GM18873 (cell line): ENCODE measurements at regions not wholly inside any gene's neighbourhood (a gene's known extent, or its start where the extent isn't known, plus 50 kb on each side); places are given as distances from the start of the nearest gene placed in this dataset.

Experiments
- ATAC-seq: cut with Tn5 transposase; IDR thresholded peaks from one replicate; pipeline ENCODE4 v1.9.1; 2021; ENCODE audit warnings: mild to moderate bottlenecking, moderate library complexity, moderate number of reproducible peaks; ENCODE audit not compliant: unreplicated experiment, low FRiP score

GRCh38 chr12:90899456-90900182 lies 55.4 kb downstream of the CCER1 start:
- no peak for ATAC-seq

GRCh38 chr12:90897986-90898385 lies 57.0 kb downstream of the CCER1 start:
- ATAC-seq = no peak

- ATAC-seq = no peak
Observed at GRCh38 chr12:90897316-90897715, 57.7 kb downstream of the CCER1 start.

- ATAC-seq = no peak
Observed at GRCh38 chr12:90896821-90897220, 58.2 kb downstream of the CCER1 start.

GRCh38 chr12:90896164-90896563 lies 58.8 kb downstream of the CCER1 start:
- no peak for ATAC-seq

- ATAC-seq = no peak
Observed at GRCh38 chr12:90888316-90888715, 66.7 kb downstream of the CCER1 start.

GRCh38 chr12:90883456-90883855 lies 71.5 kb downstream of the CCER1 start:
- ATAC-seq = no peak

GRCh38 chr12:90871726-90872096 lies 83.3 kb downstream of the CCER1 start:
- no peak for ATAC-seq

- ATAC-seq = no peak
Observed at GRCh38 chr12:90870971-90871725, 83.8 kb downstream of the CCER1 start.

- ATAC-seq = no peak
Observed at GRCh38 chr12:90868626-90869025, 86.3 kb downstream of the CCER1 start.

GRCh38 chr12:90859591-90859990 lies 95.4 kb downstream of the CCER1 start:
- ATAC-seq = no peak

GRCh38 chr12:90858252-90858651 lies 96.7 kb downstream of the CCER1 start:
- no peak for ATAC-seq

GRCh38 chr12:90855534-90855933 lies 99.4 kb downstream of the CCER1 start:
- ATAC-seq = no peak

GRCh38 chr12:90854136-90854689 lies 100.8 kb downstream of the CCER1 start:
- peak; percentile 69 for ATAC-seq

GRCh38 chr12:90851800-90852718 lies 102.9 kb downstream of the CCER1 start:
- no peak for ATAC-seq

GRCh38 chr12:90842477-90842876 lies 112.5 kb downstream of the CCER1 start:
- no peak for ATAC-seq

GRCh38 chr12:90841336-90841735 lies 113.6 kb downstream of the CCER1 start:
- ATAC-seq = no peak

GRCh38 chr12:90839346-90839745 lies 115.6 kb downstream of the CCER1 start:
- no peak for ATAC-seq

GRCh38 chr12:90836689-90837088 lies 118.3 kb downstream of the CCER1 start:
- ATAC-seq = no peak

GRCh38 chr12:90833228-90833627 lies 121.7 kb downstream of the CCER1 start:
- no peak for ATAC-seq

- ATAC-seq = no peak
Observed at GRCh38 chr12:90832427-90832826, 122.5 kb downstream of the CCER1 start.
